GM12892 (cell line): ENCODE measurements at regions not wholly inside any gene's neighbourhood (a gene's known extent, or its start where the extent isn't known, plus 50 kb on each side); places are given as distances from the start of the nearest gene placed in this dataset.
"Not testable (repeated sequence)": the region's sequence is repeated elsewhere in the genome, so short reads cannot be mapped to it uniquely, and the experiment has no call there.

Source experiments
- DNase-seq: peaks from one replicate; pipeline ENCODE4 v3.0.0; 2011; ENCODE audit not compliant: insufficient read length
- FAIRE-seq: peaks from 2 replicates; lab custom pipeline; 2011; peaks lifted over from hg19 to GRCh38; lab: Jason Lieb, UNC
- POLR2A ChIP-seq: IDR thresholded peaks from 2 replicates; pipeline ENCODE4 v1.6.1; 2011; ENCODE audit warnings: low read depth, low read length, control low read depth
- POLR2AphosphoS5 ChIP-seq: IDR thresholded peaks from 2 replicates; pipeline ENCODE4 v1.6.1; 2011; ENCODE audit warnings: low read depth, low read length, control low read depth
- TAF1 ChIP-seq: IDR thresholded peaks from 2 replicates; pipeline ENCODE4 v1.6.1; 2011; ENCODE audit warnings: low read depth, mild to moderate bottlenecking, control low read depth, low read length, borderline replicate concordance

DNA sequence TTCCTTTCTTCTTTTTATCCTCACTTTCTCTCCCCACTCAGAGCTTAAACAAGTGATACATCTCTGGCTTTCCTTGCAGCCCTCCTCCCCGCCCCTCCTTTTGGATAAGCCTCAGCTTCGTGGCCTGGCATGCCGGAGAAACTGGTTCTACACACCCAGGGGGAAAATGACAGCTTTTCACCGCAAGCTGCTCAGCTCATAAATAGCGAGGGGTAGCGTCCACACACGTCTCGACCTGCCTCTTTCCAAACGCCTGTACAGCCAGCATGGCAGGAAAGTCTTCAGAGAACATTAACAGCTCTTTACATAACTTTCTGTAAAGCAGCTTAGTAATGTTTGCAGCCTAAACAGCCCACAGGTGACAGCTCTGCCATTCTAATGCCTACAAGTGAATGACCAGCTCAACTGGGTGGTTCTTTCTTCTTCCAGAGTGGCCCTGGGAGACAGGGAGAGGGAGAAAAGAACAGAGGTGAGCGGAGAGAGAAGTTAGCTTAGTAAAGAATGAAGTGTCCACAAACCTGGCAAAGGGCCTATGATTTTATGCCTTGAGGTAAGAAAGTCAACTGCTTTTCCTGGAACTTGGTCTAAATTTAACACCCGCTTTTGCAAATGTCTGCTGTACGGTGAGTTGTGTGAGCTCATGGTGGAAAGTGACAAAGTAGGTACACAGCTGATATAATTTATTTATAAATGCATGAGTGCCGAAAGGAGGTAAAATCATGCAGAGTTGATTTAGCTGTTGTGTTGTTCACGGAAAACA is 251.5 kb downstream of the TFAP2A start:
- FAIRE-seq (no peak), DNase-seq (no peak)
- TF ChIP-seq POLR2AphosphoS5 (no peak), TAF1 (no peak), POLR2A (no peak)

DNA sequence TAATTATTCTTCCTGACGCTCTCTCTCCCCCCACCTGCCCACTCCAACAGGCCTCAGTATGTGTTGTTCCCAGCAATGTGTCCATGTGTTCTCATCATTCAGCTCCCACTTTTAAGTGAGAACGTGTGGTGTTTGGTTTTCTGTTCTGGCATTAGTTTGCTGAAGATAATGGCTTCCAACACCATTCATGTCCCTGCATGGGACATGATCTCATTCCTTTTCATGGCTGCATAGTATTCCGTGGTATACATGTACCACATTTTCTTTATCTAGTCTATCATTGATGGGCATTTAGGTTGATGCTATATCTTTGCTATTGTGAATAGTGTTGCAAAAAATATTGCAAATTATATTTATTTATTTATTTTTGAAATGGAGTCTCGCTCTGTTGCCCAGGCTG is 258.0 kb downstream of the TFAP2A start:
- TF ChIP-seq TAF1 (no peak), POLR2A (no peak)
- no peak for FAIRE-seq
- no peak for DNase-seq

DNA sequence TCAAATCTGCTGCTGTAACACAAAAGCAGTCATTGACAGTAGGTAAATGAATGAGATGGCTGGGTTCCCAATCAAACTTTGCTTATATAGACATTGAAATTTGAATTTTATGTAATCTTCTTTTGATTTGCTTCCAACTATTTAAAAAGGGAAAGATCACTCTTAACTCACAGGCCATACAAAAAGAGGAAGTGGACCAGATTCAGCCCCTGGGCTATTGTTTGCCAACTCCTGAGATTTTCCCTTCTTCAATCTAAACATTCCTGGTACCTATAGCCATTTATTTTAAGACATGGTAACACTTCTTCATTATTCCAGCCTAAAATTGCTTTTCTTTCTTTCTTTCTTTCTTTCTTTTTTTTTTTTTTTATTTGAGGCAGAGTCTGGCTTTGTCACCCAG is 260.6 kb downstream of the TFAP2A start:
- FAIRE-seq (no peak), DNase-seq (no peak)
- TF ChIP-seq POLR2AphosphoS5, result no peak
- TF ChIP-seq TAF1, result no peak
- TF ChIP-seq POLR2A, result no peak

DNA sequence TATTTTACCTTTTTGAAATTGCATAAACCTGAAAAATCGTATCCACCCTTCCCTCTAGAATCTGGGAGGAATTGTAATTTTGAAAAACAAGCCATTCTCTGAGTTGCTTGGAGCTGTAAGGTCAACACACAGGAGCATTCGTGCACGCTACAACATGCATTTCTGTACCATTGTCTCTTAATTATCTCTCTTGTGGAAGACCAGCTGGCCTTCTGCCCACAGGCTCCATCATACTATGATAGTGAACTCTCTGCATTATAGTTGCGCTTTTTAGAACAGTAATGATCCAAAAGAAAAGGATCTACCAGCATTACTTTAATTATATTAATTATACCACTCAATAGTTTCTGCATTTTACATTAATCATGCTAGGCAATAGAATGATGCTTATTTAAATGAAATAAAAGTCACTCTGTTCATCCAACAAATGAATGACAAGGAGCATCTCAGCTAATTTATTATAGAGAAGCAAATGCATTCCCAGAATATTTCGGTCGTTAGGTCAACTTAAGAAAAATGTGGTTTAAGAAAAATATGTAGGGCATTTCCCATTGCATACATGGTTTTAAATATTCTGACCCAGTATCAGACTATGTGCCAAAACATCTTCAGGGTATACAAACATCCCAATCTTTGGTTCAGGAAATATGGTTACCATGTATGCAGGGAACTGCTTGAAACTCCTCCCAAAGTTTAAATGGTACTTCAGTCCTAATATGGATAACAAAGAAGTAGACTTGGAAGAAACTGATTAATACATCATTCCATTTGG is 263.5 kb downstream of the TFAP2A start:
- TF ChIP-seq POLR2A (no peak), POLR2AphosphoS5 (no peak), TAF1 (no peak)
- FAIRE-seq, result no peak
- no peak for DNase-seq

DNA sequence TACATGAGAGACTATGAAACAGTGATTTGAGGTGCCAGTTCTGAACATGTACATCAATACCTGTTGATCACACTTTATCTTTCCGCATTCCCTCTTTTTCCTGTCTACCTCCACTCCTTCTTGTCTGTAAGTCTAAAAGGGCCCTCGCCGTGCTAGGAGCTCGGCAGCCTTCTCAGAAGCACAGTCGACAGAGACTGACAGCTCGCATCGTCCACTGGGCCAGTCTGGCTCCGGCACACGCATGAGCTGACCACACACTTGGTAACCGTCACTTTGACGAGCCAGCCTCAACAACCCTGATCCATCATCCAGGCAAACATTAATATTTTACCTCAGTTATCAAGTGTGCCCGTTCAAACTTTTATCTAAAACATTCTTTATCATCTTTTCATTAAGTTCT is 265.3 kb downstream of the TFAP2A start:
- FAIRE-seq (no peak), DNase-seq (no peak)
- TF ChIP-seq POLR2AphosphoS5 (no peak), TAF1 (no peak), POLR2A (no peak)

DNA sequence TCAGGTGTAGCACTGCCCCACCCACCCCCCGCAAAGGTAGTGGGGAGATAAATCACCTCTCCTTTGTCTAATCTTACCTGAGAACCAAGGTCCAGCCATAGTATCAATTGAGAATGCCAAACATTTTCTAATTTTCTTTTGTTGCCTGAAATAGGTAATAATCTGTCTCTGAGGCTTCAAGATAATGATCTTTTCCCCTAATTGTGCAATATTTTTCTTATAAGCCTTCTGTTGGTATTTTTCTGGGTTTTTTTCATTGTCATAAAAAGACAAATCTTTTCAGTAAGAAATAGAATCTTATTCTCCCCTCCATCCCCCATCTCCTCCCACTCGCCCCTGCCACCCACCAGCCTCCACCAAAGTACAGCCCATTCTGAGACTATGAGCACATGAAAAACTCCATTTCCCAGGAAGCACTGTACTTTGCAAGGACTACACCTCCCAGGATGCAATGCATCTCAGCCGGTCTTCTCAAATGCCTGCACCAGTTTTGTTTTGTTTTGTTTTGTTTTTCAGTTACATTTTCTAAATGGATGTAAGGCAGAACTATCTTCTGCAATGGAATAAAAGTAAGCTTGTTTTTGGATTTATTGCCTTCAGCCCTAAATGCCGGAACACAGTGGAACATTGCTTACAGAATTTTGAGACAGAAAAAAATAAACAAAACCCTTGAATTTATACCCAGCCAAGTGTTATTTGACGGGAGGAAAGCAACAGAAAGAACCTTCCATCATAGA is 268.0 kb downstream of the TFAP2A start:
- DNase-seq (peak; percentile 22), FAIRE-seq (peak; percentile 71)
- TF ChIP-seq TAF1 (no peak), POLR2A (no peak), POLR2AphosphoS5 (no peak)

DNA sequence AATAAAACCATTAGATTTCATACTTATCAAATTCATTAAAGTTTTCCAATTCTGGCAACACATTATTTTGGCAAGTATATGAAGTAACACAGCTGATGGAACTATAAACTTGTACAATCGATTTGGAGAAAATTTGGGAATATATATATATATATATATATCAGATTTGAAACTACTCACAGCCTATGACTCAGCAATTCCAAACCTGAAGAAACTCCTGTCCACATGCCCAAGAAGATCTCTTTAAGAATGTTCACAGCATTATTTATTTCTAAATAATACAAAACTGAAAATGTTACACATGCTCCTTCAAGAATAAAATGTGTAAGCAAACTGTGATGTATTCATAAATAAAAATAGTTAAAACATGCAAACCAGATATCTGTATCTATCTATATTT is 270.1 kb downstream of the TFAP2A start:
- TF ChIP-seq POLR2AphosphoS5 (no peak), TAF1 (no peak), POLR2A (no peak)
- DNase-seq (no peak), FAIRE-seq (no peak)

DNA sequence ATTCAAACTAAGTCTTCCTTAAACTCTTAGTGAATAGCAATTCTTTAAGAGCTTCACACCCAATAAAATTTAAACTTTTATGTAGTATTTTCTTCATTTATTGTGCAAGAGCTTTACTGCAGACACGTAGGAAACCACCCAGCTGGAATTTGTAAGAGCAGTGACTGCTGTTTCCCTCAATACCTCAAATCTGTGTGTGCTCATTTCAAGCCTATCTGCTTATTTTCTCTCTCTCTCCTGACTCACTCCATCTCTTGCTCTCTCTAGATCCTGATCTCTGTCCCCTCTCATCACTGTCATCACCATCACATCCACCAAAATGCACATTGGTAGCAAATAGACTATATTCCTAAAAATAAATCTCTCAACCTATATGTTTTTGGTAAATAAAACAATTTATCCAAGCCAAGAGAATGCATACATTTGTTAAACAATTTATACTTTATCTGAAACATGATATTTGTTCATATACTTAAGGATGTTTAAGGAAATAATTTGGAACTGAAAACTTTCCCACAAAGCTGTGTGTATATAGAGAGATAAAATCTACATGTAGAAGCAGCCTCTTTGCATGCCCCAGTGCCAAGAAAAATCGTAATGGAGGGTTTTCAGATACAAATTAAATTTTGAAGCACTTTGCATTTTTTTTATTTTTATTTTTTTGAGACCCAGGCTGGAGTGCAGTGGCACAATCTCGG is 273.0 kb downstream of the TFAP2A start:
- TF ChIP-seq POLR2AphosphoS5, result no peak
- TF ChIP-seq POLR2A, result no peak
- no peak for TF ChIP-seq TAF1
- DNase-seq (no peak), FAIRE-seq (no peak)

DNA sequence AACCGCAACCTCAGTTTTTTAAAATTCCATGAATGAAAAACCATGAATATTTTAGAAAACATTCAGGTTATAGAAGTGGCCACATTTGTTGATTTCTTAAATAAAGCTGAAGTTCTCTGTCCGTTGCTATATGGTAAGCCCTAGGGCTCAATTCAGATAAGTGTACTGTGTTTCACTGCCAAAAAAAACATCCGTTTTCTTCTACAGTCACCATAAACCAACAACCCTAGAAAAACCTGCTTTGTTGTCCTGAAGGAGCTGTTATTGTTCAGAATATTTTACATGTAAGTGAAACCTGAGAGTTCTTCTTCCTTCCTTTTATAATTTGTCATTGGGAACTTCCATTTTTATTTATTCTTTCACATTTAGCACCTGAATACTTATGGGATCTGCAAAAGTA is 274.1 kb downstream of the TFAP2A start:
- no peak for DNase-seq

DNA sequence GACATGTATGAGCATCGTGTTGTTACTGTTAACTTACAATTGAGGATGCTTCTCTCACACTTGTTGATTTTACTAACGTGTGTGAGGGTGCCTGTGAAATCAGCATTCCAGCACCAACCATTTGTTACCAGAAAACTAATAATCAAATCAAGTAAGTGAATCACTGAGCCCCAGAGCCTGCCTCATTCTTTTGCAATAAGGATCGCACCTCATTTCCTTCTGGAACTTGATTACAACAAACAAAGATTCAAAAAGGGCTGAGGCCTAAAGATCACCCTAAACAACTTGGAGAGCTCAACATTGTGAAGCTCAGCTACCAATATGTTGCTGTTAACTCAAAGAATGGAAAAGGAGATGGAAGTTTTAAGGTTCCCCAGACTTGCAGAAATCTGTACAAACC is 274.7 kb downstream of the TFAP2A start:
- no peak for FAIRE-seq
- DNase-seq, result no peak
- TF ChIP-seq POLR2AphosphoS5 (no peak), POLR2A (no peak), TAF1 (no peak)

More for the DNA sequence above, 274.1 kb downstream of the TFAP2A start:
- FAIRE-seq, result no peak
- no peak for TF ChIP-seq TAF1
- no peak for TF ChIP-seq POLR2AphosphoS5
- TF ChIP-seq POLR2A, result no peak

DNA sequence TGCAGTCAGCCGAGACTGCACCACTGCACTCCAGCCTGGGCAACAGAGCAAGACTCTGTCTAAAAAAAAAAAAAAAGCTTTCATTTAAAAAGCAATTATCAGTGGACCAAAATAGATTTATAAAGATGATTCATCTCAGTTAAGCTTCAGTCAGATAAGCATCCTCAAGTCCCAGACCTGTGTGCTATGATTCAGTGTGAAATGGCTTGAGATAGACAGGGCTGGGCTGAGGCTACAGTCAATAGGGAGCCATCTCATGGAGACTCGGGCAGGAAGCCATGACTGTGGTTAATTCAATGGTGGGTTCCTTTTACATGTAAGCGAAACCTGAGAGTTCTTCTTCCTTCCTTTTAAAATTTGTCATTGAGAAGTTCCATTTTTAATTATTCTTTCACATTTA is 276.0 kb downstream of the TFAP2A start:
- FAIRE-seq (no peak), DNase-seq (no peak)
- TF ChIP-seq POLR2A (no peak), TAF1 (no peak), POLR2AphosphoS5 (no peak)

DNA sequence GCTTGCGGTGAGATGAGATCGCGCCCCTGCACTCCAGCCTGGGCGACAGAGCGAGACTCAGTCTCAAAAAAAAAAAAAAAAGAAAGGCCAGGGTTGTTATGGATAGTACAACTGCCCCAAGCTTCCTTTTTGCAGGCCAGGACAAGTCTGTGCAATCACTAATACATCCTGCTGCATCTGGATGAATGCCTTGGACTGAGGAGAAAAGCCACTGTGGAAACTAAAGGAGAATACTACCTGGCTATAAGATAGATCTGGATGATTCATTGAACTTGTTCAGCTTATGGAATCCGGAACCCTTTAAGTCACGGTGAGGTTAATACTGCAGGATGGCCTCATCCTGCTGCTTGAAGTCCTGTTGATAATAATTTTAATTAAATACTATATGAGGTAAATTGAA is 278.2 kb downstream of the TFAP2A start:
- FAIRE-seq (no peak), DNase-seq (no peak)
- TF ChIP-seq POLR2AphosphoS5 (no peak), TAF1 (no peak), POLR2A (no peak)

DNA sequence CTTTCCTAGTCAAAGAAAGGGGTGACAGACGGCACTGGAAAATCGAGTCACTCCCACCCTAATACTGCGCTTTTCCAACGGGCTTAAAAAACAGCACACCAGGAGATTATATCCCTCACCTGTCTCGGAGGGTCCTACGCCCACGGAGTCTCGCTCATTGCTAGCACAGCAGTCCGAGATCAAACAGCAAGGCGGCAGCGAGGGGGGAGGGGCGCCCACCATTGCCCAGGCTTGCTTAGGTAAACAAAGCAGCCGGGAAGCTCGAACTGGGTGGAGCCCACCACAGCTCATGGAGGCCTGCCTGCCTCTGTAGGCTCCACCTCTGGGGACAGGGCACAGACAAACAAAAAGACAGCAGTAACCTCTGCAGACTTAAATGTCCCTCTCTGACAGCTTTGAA is 280.7 kb downstream of the TFAP2A start:
- not testable (repeated sequence) for FAIRE-seq, DNase-seq
